ES-I3 (cell line): ENCODE measurements at regions not wholly inside any gene's neighbourhood (a gene's known extent, or its start where the extent isn't known, plus 50 kb on each side); places are given as distances from the start of the nearest gene placed in this dataset.
"Not testable (repeated sequence)": the region's sequence is repeated elsewhere in the genome, so short reads cannot be mapped to it uniquely, and the experiment has no call there.

Experiments
- H3K36me3 ChIP-seq: 2 replicates; pipeline ENCODE4 v1.6.1; 2013; ENCODE audit warnings: mild to moderate bottlenecking, low read length, control low read depth, moderate library complexity; ENCODE audit not compliant: insufficient read depth
- H3K4me1 ChIP-seq: 2 replicates; pipeline ENCODE4 v1.6.1; 2013; ENCODE audit warnings: mild to moderate bottlenecking, control low read depth, low read length; ENCODE audit not compliant: insufficient read depth
- H3K9ac ChIP-seq: 2 replicates; pipeline ENCODE4 v1.6.1; 2013; ENCODE audit warnings: low read depth, mild to moderate bottlenecking, low read length, moderate library complexity
- H3K9me3 ChIP-seq: 2 replicates; pipeline ENCODE4 v1.6.1; 2013; ENCODE audit warnings: mild to moderate bottlenecking, low read length, moderate library complexity; ENCODE audit not compliant: control insufficient read depth, insufficient read depth

GRCh38 chr3:127083778-127084397 lies 101.0 kb downstream of the PLXNA1 start:
- H3K9me3 ChIP-seq, result no peaks in the 10 kb centered on the region
- no peak overlapping the region for H3K9ac ChIP-seq
- no peaks in the 10 kb centered on the region; the same call in 1 of the 2 replicates for H3K4me1 ChIP-seq
- H3K36me3 ChIP-seq, result no peaks in the 10 kb centered on the region

GRCh38 chr3:127084401-127084990 lies 101.6 kb downstream of the PLXNA1 start:
- no peaks in the 10 kb centered on the region; the same call in 1 of the 2 replicates for H3K4me1 ChIP-seq
- no peaks in the 10 kb centered on the region for H3K9me3 ChIP-seq
- H3K36me3 ChIP-seq, result no peaks in the 10 kb centered on the region
- no peak overlapping the region for H3K9ac ChIP-seq

GRCh38 chr3:127085576-127085975 lies 102.7 kb downstream of the PLXNA1 start:
- H3K9ac ChIP-seq, result no peak overlapping the region
- no peaks in the 10 kb centered on the region for H3K36me3 ChIP-seq

GRCh38 chr3:127086591-127086990 lies 103.7 kb downstream of the PLXNA1 start:
- not testable (repeated sequence) for H3K9ac ChIP-seq, H3K36me3 ChIP-seq, H3K9me3 ChIP-seq, H3K4me1 ChIP-seq

More at GRCh38 chr3:127085576-127085975, 102.7 kb downstream of the PLXNA1 start:
- H3K4me1 ChIP-seq, result no peaks in the 10 kb centered on the region; the same call in 1 of the 2 replicates
- no peaks in the 10 kb centered on the region for H3K9me3 ChIP-seq

- Histone ChIP-seq H3K36me3 (no peaks in the 10 kb centered on the region), H3K9me3 (no peaks in the 10 kb centered on the region), H3K9ac (no peak overlapping the region), H3K4me1 (no peaks in the 10 kb centered on the region; the same call in 1 of the 2 replicates)
These were observed 104.5 kb downstream of the PLXNA1 start for GRCh38 chr3:127087441-127087840.

GRCh38 chr3:127088511-127089351 lies 104.2 kb upstream of the PRR23E start:
- Histone ChIP-seq H3K4me1 (no peaks in the 10 kb centered on the region; the same call in 1 of the 2 replicates), H3K9ac (no peak overlapping the region), H3K9me3 (no peaks in the 10 kb centered on the region), H3K36me3 (no peaks in the 10 kb centered on the region)

- H3K4me1 ChIP-seq, result no peaks in the 10 kb centered on the region; the same call in 1 of the 2 replicates
- H3K9me3 ChIP-seq, result no peaks in the 10 kb centered on the region
- no peaks in the 10 kb centered on the region for H3K36me3 ChIP-seq
- H3K9ac ChIP-seq, result no peak overlapping the region
These were observed 103.3 kb upstream of the PRR23E start for GRCh38 chr3:127089486-127090145.

- H3K9me3 ChIP-seq, result no peaks in the 10 kb centered on the region; the same call in 1 of the 2 replicates
- H3K36me3 ChIP-seq, result no peaks in the 10 kb centered on the region
- H3K4me1 ChIP-seq, result no peaks in the 10 kb centered on the region; the same call in 1 of the 2 replicates
- no peak overlapping the region for H3K9ac ChIP-seq
These were observed 102.4 kb upstream of the PRR23E start for GRCh38 chr3:127090218-127091160.

GRCh38 chr3:127091376-127091775 lies 101.6 kb upstream of the PRR23E start:
- H3K36me3 ChIP-seq, result no peaks in the 10 kb centered on the region
- no peaks in the 10 kb centered on the region; the same call in 1 of the 2 replicates for H3K4me1 ChIP-seq
- no peaks in the 10 kb centered on the region; the same call in 1 of the 2 replicates for H3K9me3 ChIP-seq
- no peak overlapping the region for H3K9ac ChIP-seq

GRCh38 chr3:127092368-127092767 lies 100.6 kb upstream of the PRR23E start:
- H3K9ac ChIP-seq, result no peak overlapping the region
- H3K4me1 ChIP-seq, result no peaks in the 10 kb centered on the region; the same call in 1 of the 2 replicates
- H3K9me3 ChIP-seq, result no peaks in the 10 kb centered on the region; the same call in 1 of the 2 replicates
- H3K36me3 ChIP-seq, result no peaks in the 10 kb centered on the region

- no peaks in the 10 kb centered on the region for H3K36me3 ChIP-seq
- no peaks in the 10 kb centered on the region; the same call in 1 of the 2 replicates for H3K4me1 ChIP-seq
- H3K9ac ChIP-seq, result no peak overlapping the region
- no peaks in the 10 kb centered on the region; the same call in 1 of the 2 replicates for H3K9me3 ChIP-seq
These were observed 100.2 kb upstream of the PRR23E start for GRCh38 chr3:127092776-127093175.

GRCh38 chr3:127093312-127093711 lies 99.6 kb upstream of the PRR23E start:
- Histone ChIP-seq H3K9ac (no peak overlapping the region), H3K36me3 (no peaks in the 10 kb centered on the region), H3K9me3 (no peaks in the 10 kb centered on the region; the same call in 1 of the 2 replicates), H3K4me1 (no peaks in the 10 kb centered on the region; the same call in 1 of the 2 replicates)

- Histone ChIP-seq H3K9ac (no peak overlapping the region), H3K9me3 (no peaks in the 10 kb centered on the region; the same call in 1 of the 2 replicates), H3K4me1 (no peaks in the 10 kb centered on the region), H3K36me3 (no peaks in the 10 kb centered on the region)
These were observed 97.2 kb upstream of the PRR23E start for GRCh38 chr3:127095774-127096173.
